ENCODE measurements at regions not wholly inside any gene's neighbourhood (a gene's known extent, or its start where the extent isn't known, plus 50 kb on each side); places are given as distances from the start of the nearest gene placed in this dataset.

DNA sequence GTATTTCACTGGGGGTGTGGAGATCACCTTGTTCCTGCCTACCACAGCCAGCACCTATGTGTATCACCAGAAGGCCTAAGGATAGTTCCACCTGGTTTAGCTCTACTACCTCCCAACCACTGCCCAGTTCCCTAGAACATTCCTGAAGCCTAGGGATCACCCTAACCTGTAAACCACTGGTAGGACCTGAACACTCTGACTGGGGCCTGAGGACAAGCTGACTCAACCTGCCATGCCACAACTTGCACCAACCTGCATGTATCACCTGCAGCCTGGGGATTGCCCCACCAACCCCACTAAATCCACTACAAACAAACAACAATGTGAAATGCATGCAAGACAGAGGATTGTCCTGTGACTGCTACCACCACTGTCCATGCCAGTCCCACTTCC is 128.1 kb downstream of the KIF2B start:
- Mint-ChIP-seq H3K4me3 (no peak overlapping the region), H3K27ac (no peak overlapping the region), H3K36me3 (ENCODE audit: low read depth) (peaks cover 10% of the 10 kb centered on the region), H3K9me3 (peaks cover 52% of the 10 kb centered on the region), H3K4me1 (no peaks in the 10 kb centered on the region), H3K27me3 (ENCODE audit: low read depth, poor library complexity) (no peaks in the 10 kb centered on the region)
- no peak for DNase-seq
- TF ChIP-seq, protein P1, sequence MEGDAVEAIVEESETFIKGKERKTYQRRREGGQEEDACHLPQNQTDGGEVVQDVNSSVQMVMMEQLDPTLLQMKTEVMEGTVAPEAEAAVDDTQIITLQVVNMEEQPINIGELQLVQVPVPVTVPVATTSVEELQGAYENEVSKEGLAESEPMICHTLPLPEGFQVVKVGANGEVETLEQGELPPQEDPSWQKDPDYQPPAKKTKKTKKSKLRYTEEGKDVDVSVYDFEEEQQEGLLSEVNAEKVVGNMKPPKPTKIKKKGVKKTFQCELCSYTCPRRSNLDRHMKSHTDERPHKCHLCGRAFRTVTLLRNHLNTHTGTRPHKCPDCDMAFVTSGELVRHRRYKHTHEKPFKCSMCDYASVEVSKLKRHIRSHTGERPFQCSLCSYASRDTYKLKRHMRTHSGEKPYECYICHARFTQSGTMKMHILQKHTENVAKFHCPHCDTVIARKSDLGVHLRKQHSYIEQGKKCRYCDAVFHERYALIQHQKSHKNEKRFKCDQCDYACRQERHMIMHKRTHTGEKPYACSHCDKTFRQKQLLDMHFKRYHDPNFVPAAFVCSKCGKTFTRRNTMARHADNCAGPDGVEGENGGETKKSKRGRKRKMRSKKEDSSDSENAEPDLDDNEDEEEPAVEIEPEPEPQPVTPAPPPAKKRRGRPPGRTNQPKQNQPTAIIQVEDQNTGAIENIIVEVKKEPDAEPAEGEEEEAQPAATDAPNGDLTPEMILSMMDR (IDR thresholded peaks at IDR 0.05) = no peak

GRCh38 chr17:53971361-53971760 is 148.6 kb downstream of the KIF2B start:
- no peaks in the 10 kb centered on the region for H3K4me1 Mint-ChIP-seq
- H3K27me3 Mint-ChIP-seq (ENCODE audit: low read depth, poor library complexity) = no peaks in the 10 kb centered on the region
- DNase-seq = no peak
- H3K4me3 Mint-ChIP-seq = no peak overlapping the region
- TF ChIP-seq, protein P1 (IDR thresholded peaks at IDR 0.05) = no peak
- H3K36me3 Mint-ChIP-seq (ENCODE audit: low read depth) = no peaks in the 10 kb centered on the region
- H3K9me3 Mint-ChIP-seq = no peaks in the 10 kb centered on the region
- H3K27ac Mint-ChIP-seq = no peak overlapping the region

DNA sequence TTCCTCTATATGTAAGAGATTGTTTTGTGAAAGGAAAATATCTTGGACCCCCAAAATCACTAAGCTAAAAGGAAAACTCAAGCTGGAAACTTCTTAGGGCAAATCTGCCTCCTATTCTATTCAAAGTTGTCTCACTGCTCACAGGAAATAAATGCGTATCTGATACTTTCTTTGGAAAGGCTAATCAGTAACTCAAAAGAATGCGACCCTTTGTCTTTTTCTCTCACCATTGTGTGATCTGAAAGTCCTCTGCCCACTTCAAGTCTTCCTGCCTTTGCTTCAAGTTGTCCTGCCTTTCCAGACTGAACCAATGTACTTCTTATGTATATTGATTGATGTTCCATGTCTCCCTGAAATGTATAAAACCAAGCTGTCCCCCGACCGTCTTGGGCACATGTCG is 157.3 kb downstream of the KIF2B start:
- DNase-seq = no peak
- TF ChIP-seq, protein P1 (IDR thresholded peaks at IDR 0.05) = no peak
- Mint-ChIP-seq H3K36me3 (ENCODE audit: low read depth) (no peaks in the 10 kb centered on the region), H3K4me1 (no peaks in the 10 kb centered on the region), H3K4me3 (no peak overlapping the region), H3K9me3 (peaks cover 7% of the 10 kb centered on the region), H3K27me3 (ENCODE audit: low read depth, poor library complexity) (peaks cover 2% of the 10 kb centered on the region), H3K27ac (no peak overlapping the region)

GRCh38 chr17:53996131-53996530 is 173.4 kb downstream of the KIF2B start:
- H3K36me3 Mint-ChIP-seq (ENCODE audit: low read depth) = no peaks in the 10 kb centered on the region
- H3K9me3 Mint-ChIP-seq = no peaks in the 10 kb centered on the region
- no peaks in the 10 kb centered on the region for H3K4me1 Mint-ChIP-seq
- no peak for DNase-seq
- peaks cover 3% of the 10 kb centered on the region for H3K27me3 Mint-ChIP-seq (ENCODE audit: low read depth, poor library complexity)
- no peak overlapping the region for H3K27ac Mint-ChIP-seq
- no peak overlapping the region for H3K4me3 Mint-ChIP-seq
- TF ChIP-seq, protein P1 (IDR thresholded peaks at IDR 0.05) = no peak

DNA sequence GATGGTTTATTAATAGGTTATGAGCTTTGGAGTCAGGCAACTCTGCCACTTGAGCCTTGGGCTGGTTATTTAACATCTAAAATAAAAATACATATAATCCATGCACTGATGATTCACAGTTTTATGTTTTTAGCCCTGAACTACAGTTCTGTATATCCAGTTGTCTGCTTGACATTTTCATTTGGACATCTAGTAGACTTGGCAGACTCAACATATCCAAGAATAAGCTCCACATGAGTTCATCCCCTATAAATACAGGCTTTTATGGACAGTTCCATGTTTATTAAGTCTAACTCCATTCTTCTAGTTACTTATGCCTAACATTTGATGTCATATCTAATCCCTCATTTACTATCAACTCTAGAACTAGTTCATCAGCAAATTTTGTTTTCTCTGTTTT is 174.2 kb downstream of the KIF2B start:
- no peaks in the 10 kb centered on the region for H3K36me3 Mint-ChIP-seq (ENCODE audit: low read depth)

GRCh38 chr17:54007855-54008254 is 185.1 kb downstream of the KIF2B start:
- no peak for DNase-seq
- H3K4me3 Mint-ChIP-seq = no peak overlapping the region
- no peak overlapping the region for H3K27ac Mint-ChIP-seq
- H3K9me3 Mint-ChIP-seq = no peaks in the 10 kb centered on the region
- no peaks in the 10 kb centered on the region for H3K36me3 Mint-ChIP-seq (ENCODE audit: low read depth)
- TF ChIP-seq, protein P1 (IDR thresholded peaks at IDR 0.05) = no peak
- H3K4me1 Mint-ChIP-seq = no peaks in the 10 kb centered on the region
- peaks cover 2% of the 10 kb centered on the region for H3K27me3 Mint-ChIP-seq (ENCODE audit: low read depth, poor library complexity)

More for the DNA sequence above, 174.2 kb downstream of the KIF2B start:
- Mint-ChIP-seq H3K4me1 (no peaks in the 10 kb centered on the region), H3K9me3 (no peaks in the 10 kb centered on the region), H3K27ac (no peak overlapping the region), H3K4me3 (no peak overlapping the region), H3K27me3 (ENCODE audit: low read depth, poor library complexity) (peaks cover 6% of the 10 kb centered on the region)
- DNase-seq = no peak
- TF ChIP-seq, protein P1 (IDR thresholded peaks at IDR 0.05) = no peak
